ENCODE measurements at regions not wholly inside any gene's neighbourhood (a gene's known extent, or its start where the extent isn't known, plus 50 kb on each side); places are given as distances from the start of the nearest gene placed in this dataset.

DNA sequence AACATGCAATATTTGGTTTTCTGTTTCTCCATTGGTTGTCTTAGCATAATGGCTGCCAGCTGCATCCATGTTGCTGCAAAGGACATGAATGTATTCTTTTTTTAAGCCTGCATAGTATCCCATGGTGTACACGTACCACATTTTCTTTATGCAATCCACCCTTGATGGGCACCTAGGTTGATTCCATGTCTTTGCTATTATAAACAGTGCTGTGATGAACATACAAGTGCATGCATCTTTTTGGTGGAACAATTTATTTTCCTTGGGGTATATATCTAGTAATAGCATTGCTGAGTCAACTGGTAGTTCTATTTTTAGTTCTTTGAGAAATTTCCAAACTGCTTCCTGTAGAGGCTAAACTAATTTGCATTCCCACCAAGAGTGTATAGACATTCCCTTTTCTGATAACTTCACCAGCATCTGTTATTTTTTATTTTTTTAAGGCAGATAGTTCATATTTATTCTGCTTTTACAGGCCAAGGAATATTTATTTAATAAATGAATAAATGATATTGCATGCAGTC lies 62.4 kb upstream of the NPHP3 start:
- no peak overlapping the region for H3K4me3 ChIP-seq (ENCODE audit: low read depth in 2 of 2, low read length in 2 of 2)
- POLR2A ChIA-PET = no interaction called here
- TF ChIP-seq, protein P1, sequence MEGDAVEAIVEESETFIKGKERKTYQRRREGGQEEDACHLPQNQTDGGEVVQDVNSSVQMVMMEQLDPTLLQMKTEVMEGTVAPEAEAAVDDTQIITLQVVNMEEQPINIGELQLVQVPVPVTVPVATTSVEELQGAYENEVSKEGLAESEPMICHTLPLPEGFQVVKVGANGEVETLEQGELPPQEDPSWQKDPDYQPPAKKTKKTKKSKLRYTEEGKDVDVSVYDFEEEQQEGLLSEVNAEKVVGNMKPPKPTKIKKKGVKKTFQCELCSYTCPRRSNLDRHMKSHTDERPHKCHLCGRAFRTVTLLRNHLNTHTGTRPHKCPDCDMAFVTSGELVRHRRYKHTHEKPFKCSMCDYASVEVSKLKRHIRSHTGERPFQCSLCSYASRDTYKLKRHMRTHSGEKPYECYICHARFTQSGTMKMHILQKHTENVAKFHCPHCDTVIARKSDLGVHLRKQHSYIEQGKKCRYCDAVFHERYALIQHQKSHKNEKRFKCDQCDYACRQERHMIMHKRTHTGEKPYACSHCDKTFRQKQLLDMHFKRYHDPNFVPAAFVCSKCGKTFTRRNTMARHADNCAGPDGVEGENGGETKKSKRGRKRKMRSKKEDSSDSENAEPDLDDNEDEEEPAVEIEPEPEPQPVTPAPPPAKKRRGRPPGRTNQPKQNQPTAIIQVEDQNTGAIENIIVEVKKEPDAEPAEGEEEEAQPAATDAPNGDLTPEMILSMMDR (IDR thresholded peaks at IDR 0.05) = no peak
- no peak for TF ChIP-seq SIN3A (IDR thresholded peaks at IDR 0.05; ENCODE audit: borderline replicate concordance, insufficient read depth, low read depth, low read length)
- TF ChIP-seq POLR2AphosphoS5 (IDR thresholded peaks at IDR 0.05; ENCODE audit: low read depth, low read length) = no peak
- TF ChIP-seq, protein P2, sequence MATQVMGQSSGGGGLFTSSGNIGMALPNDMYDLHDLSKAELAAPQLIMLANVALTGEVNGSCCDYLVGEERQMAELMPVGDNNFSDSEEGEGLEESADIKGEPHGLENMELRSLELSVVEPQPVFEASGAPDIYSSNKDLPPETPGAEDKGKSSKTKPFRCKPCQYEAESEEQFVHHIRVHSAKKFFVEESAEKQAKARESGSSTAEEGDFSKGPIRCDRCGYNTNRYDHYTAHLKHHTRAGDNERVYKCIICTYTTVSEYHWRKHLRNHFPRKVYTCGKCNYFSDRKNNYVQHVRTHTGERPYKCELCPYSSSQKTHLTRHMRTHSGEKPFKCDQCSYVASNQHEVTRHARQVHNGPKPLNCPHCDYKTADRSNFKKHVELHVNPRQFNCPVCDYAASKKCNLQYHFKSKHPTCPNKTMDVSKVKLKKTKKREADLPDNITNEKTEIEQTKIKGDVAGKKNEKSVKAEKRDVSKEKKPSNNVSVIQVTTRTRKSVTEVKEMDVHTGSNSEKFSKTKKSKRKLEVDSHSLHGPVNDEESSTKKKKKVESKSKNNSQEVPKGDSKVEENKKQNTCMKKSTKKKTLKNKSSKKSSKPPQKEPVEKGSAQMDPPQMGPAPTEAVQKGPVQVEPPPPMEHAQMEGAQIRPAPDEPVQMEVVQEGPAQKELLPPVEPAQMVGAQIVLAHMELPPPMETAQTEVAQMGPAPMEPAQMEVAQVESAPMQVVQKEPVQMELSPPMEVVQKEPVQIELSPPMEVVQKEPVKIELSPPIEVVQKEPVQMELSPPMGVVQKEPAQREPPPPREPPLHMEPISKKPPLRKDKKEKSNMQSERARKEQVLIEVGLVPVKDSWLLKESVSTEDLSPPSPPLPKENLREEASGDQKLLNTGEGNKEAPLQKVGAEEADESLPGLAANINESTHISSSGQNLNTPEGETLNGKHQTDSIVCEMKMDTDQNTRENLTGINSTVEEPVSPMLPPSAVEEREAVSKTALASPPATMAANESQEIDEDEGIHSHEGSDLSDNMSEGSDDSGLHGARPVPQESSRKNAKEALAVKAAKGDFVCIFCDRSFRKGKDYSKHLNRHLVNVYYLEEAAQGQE (IDR thresholded peaks at IDR 0.05; ENCODE audit: insufficient read depth in 1 of 2, low read depth in 2 of 2, low read length in 1 of 2) = no peak
- no peak for TF ChIP-seq TCF7L2 (IDR thresholded peaks at IDR 0.05; ENCODE audit: low read depth, low read length)
- in situ Hi-C loops (cut with HindIII; ENCODE audit: low pct_unique_long_range_greater_than_20kb, low sequenced_read_pairs) (no loop called here), intact Hi-C loops (cut with micrococcal nuclease; ENCODE audit: unreplicated experiment) (no loop called here)
- CTCF ChIA-PET = no interaction called here
- no peaks in the 10 kb centered on the region for H3K36me3 ChIP-seq (ENCODE audit: control insufficient read depth, insufficient read depth, low read length)
- no peaks in the 10 kb centered on the region for H3K9me3 ChIP-seq (ENCODE audit: control insufficient read depth, insufficient read depth, low read depth, low read length)
- no peaks in the 10 kb centered on the region for H3K4me1 ChIP-seq (ENCODE audit: control insufficient read depth, insufficient read depth, low read length)
- no peak for DNase-seq (ENCODE audit: low read depth, low spot score)
- H3K27ac ChIP-seq (ENCODE audit: low read length) = no peak overlapping the region
- no peaks in the 10 kb centered on the region for H3K27me3 ChIP-seq (ENCODE audit: control insufficient read depth, insufficient read depth, low read length)
- BruUV-seq (replicated peaks) = no TSS peak
- no peak for ATAC-seq

DNA sequence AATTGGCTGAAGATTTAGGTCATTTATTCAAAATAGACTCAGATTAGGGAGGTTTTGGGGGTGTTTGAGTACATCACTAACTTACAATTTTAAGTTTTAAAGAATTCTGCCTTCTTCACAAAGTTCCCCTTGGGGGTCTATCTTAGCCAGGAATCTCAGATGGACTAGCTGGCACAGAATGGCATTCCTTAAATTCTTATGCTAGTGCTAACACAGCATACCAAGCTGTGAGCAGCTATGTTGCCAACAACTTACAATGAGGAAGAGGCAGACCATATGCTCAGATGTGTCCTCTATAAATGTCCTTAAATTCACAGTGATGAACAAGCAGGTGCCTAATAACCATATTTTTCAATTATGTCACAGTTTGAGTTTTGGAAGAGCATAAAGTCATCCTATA lies 60.9 kb upstream of the NPHP3 start:
- POLR2A ChIA-PET = no interaction called here
- ATAC-seq = no peak
- no peak overlapping the region for H3K27ac ChIP-seq (ENCODE audit: low read length)
- no TSS peak for BruUV-seq (replicated peaks)
- no peak overlapping the region for H3K4me3 ChIP-seq (ENCODE audit: low read depth in 2 of 2, low read length in 2 of 2)
- no peak for DNase-seq (ENCODE audit: low read depth, low spot score)
- TF ChIP-seq, protein P2 (IDR thresholded peaks at IDR 0.05; ENCODE audit: insufficient read depth in 1 of 2, low read depth in 2 of 2, low read length in 1 of 2) = no peak
- TF ChIP-seq POLR2AphosphoS5 (IDR thresholded peaks at IDR 0.05; ENCODE audit: low read depth, low read length) = no peak
- TF ChIP-seq, protein P1 (IDR thresholded peaks at IDR 0.05) = no peak
- in situ Hi-C loops (cut with HindIII; ENCODE audit: low pct_unique_long_range_greater_than_20kb, low sequenced_read_pairs) (no loop called here), intact Hi-C loops (cut with micrococcal nuclease; ENCODE audit: unreplicated experiment) (no loop called here)
- no peaks in the 10 kb centered on the region for H3K36me3 ChIP-seq (ENCODE audit: control insufficient read depth, insufficient read depth, low read length)
- H3K9me3 ChIP-seq (ENCODE audit: control insufficient read depth, insufficient read depth, low read depth, low read length) = no peaks in the 10 kb centered on the region
- no peaks in the 10 kb centered on the region for H3K27me3 ChIP-seq (ENCODE audit: control insufficient read depth, insufficient read depth, low read length)
- H3K4me1 ChIP-seq (ENCODE audit: control insufficient read depth, insufficient read depth, low read length) = no peaks in the 10 kb centered on the region
- CTCF ChIA-PET = no interaction called here

Data from Panc1 (cell line).